Activated T-cell treated with anti-CD3 and anti-CD28 coated beads, Interleukin-2, amount 50 U/mL, for 4 hours (primary cell): ENCODE measurements at regions not wholly inside any gene's neighbourhood (a gene's known extent, or its start where the extent isn't known, plus 50 kb on each side); places are given as distances from the start of the nearest gene placed in this dataset.

Source experiments
- ATAC-seq, 2 donors: fragments of 200-7000 bp; cut with Tn5 transposase; one replicate each; pipeline ENCODE4 v1.10.0; 2021
- DNase-seq: peaks from one replicate; pipeline ENCODE4 v3.0.0-alpha.2; 2020
- H3K27me3 Mint-ChIP-seq: one replicate; pipeline ENCODE4 v1.8.0; 2021; ENCODE audit warnings: low read depth, mixed read lengths
- H3K36me3 Mint-ChIP-seq: one replicate; pipeline ENCODE4 v1.8.0; 2022; ENCODE audit warnings: mixed read lengths; ENCODE audit not compliant: insufficient read depth
- H3K4me1 Mint-ChIP-seq: one replicate; pipeline ENCODE4 v1.8.0; 2021; ENCODE audit warnings: low read depth, mixed read lengths
- H3K4me3 Mint-ChIP-seq: one replicate; pipeline ENCODE4 v1.8.0; 2021; ENCODE audit warnings: mild to moderate bottlenecking, moderate library complexity, mixed read lengths
- H3K9me3 Mint-ChIP-seq: one replicate; pipeline ENCODE4 v1.8.0; 2021; ENCODE audit warnings: mixed read lengths

- no peaks in the 10 kb centered on the region for H3K4me1 Mint-ChIP-seq
- DNase-seq (no peak), ATAC-seq (no peak)
- H3K27me3 Mint-ChIP-seq, result no peaks in the 10 kb centered on the region
- H3K36me3 Mint-ChIP-seq, result no peaks in the 10 kb centered on the region
- no peak overlapping the region for H3K4me3 Mint-ChIP-seq
- peaks cover 13% of the 10 kb centered on the region for H3K9me3 Mint-ChIP-seq
Measured at GRCh38 chr6:92132957-92133356, 1286.4 kb downstream of the EPHA7 start.

- Mint-ChIP-seq H3K4me3 (no peak overlapping the region), H3K9me3 (peaks cover 10% of the 10 kb centered on the region), H3K4me1 (no peaks in the 10 kb centered on the region), H3K36me3 (no peaks in the 10 kb centered on the region), H3K27me3 (no peaks in the 10 kb centered on the region)
- ATAC-seq (no peak), DNase-seq (no peak)
Measured at GRCh38 chr6:92132457-92132856, 1286.9 kb downstream of the EPHA7 start.

GRCh38 chr6:92130944-92131343 is 1288.4 kb downstream of the EPHA7 start:
- Mint-ChIP-seq H3K27me3 (no peaks in the 10 kb centered on the region), H3K4me1 (no peaks in the 10 kb centered on the region), H3K9me3 (peaks cover 11% of the 10 kb centered on the region), H3K36me3 (no peaks in the 10 kb centered on the region), H3K4me3 (no peak overlapping the region)
- ATAC-seq (no peak), DNase-seq (no peak)

GRCh38 chr6:92126983-92127382 is 1292.4 kb downstream of the EPHA7 start:
- Mint-ChIP-seq H3K27me3 (no peaks in the 10 kb centered on the region), H3K4me3 (no peak overlapping the region), H3K36me3 (no peaks in the 10 kb centered on the region), H3K9me3 (peaks cover 6% of the 10 kb centered on the region), H3K4me1 (no peaks in the 10 kb centered on the region)
- ATAC-seq (no peak), DNase-seq (no peak)

- Mint-ChIP-seq H3K9me3 (peaks cover 6% of the 10 kb centered on the region), H3K4me1 (no peaks in the 10 kb centered on the region), H3K36me3 (no peaks in the 10 kb centered on the region), H3K4me3 (no peak overlapping the region), H3K27me3 (no peaks in the 10 kb centered on the region)
- DNase-seq (no peak), ATAC-seq (no peak)
Measured at GRCh38 chr6:92126088-92126487, 1293.3 kb downstream of the EPHA7 start.

- Mint-ChIP-seq H3K9me3 (peaks cover 6% of the 10 kb centered on the region), H3K4me3 (no peak overlapping the region), H3K27me3 (no peaks in the 10 kb centered on the region), H3K4me1 (no peaks in the 10 kb centered on the region), H3K36me3 (no peaks in the 10 kb centered on the region)
- DNase-seq, result no peak
- ATAC-seq, result no peak
Measured at GRCh38 chr6:92125681-92126080, 1293.7 kb downstream of the EPHA7 start.

- Mint-ChIP-seq H3K36me3 (no peaks in the 10 kb centered on the region), H3K4me1 (no peaks in the 10 kb centered on the region), H3K9me3 (peaks cover 6% of the 10 kb centered on the region), H3K4me3 (no peak overlapping the region), H3K27me3 (no peaks in the 10 kb centered on the region)
- DNase-seq (no peak), ATAC-seq (no peak)
Measured at GRCh38 chr6:92124200-92124651, 1295.1 kb downstream of the EPHA7 start.

- ATAC-seq (no peak), DNase-seq (no peak)
- Mint-ChIP-seq H3K4me3 (no peak overlapping the region), H3K36me3 (no peaks in the 10 kb centered on the region), H3K27me3 (no peaks in the 10 kb centered on the region), H3K9me3 (peaks cover 6% of the 10 kb centered on the region), H3K4me1 (no peaks in the 10 kb centered on the region)
Measured at GRCh38 chr6:92122746-92123145, 1296.6 kb downstream of the EPHA7 start.

- no peaks in the 10 kb centered on the region for H3K27me3 Mint-ChIP-seq
- H3K4me1 Mint-ChIP-seq, result no peaks in the 10 kb centered on the region
- no peaks in the 10 kb centered on the region for H3K36me3 Mint-ChIP-seq
- DNase-seq (no peak), ATAC-seq (no peak)
- peaks cover under 1% of the 10 kb centered on the region for H3K9me3 Mint-ChIP-seq
- no peak overlapping the region for H3K4me3 Mint-ChIP-seq
Measured at GRCh38 chr6:92121228-92121627, 1298.1 kb downstream of the EPHA7 start.

GRCh38 chr6:92117800-92118199 is 1301.6 kb downstream of the EPHA7 start:
- no peak overlapping the region for H3K4me3 Mint-ChIP-seq

GRCh38 chr6:92114797-92115196 is 1304.6 kb downstream of the EPHA7 start:
- Mint-ChIP-seq H3K36me3 (no peaks in the 10 kb centered on the region), H3K27me3 (no peaks in the 10 kb centered on the region), H3K4me3 (no peak overlapping the region), H3K9me3 (peaks cover 4% of the 10 kb centered on the region), H3K4me1 (no peaks in the 10 kb centered on the region)
- no peak for DNase-seq
- no peak for ATAC-seq

More at GRCh38 chr6:92117800-92118199, 1301.6 kb downstream of the EPHA7 start:
- Mint-ChIP-seq H3K4me1 (no peaks in the 10 kb centered on the region), H3K9me3 (no peaks in the 10 kb centered on the region), H3K27me3 (no peaks in the 10 kb centered on the region), H3K36me3 (no peaks in the 10 kb centered on the region)
- ATAC-seq (no peak), DNase-seq (no peak)

- DNase-seq (no peak), ATAC-seq (no peak)
- Mint-ChIP-seq H3K27me3 (no peaks in the 10 kb centered on the region), H3K4me3 (no peak overlapping the region), H3K4me1 (no peaks in the 10 kb centered on the region), H3K9me3 (peaks cover 4% of the 10 kb centered on the region), H3K36me3 (no peaks in the 10 kb centered on the region)
Measured at GRCh38 chr6:92114091-92114675, 1305.2 kb downstream of the EPHA7 start.

- H3K4me1 Mint-ChIP-seq, result no peaks in the 10 kb centered on the region
- DNase-seq, result no peak
- no peak for ATAC-seq
- H3K36me3 Mint-ChIP-seq, result no peaks in the 10 kb centered on the region
- H3K27me3 Mint-ChIP-seq, result no peaks in the 10 kb centered on the region
- H3K4me3 Mint-ChIP-seq, result no peak overlapping the region
- H3K9me3 Mint-ChIP-seq, result peaks cover 13% of the 10 kb centered on the region
Measured at GRCh38 chr6:92111386-92111785, 1308.0 kb downstream of the EPHA7 start.

GRCh38 chr6:92110403-92110802 is 1309.0 kb downstream of the EPHA7 start:
- Mint-ChIP-seq H3K27me3 (no peaks in the 10 kb centered on the region), H3K36me3 (no peaks in the 10 kb centered on the region), H3K4me1 (no peaks in the 10 kb centered on the region), H3K4me3 (no peak overlapping the region), H3K9me3 (peaks cover 13% of the 10 kb centered on the region)
- DNase-seq, result no peak
- ATAC-seq, result no peak

- H3K4me1 Mint-ChIP-seq, result no peaks in the 10 kb centered on the region
Measured at GRCh38 chr6:92109956-92110355, 1309.4 kb downstream of the EPHA7 start.

GRCh38 chr6:92109256-92109655 is 1310.1 kb downstream of the EPHA7 start:
- no peak for DNase-seq
- no peaks in the 10 kb centered on the region for H3K36me3 Mint-ChIP-seq
- H3K4me1 Mint-ChIP-seq, result no peaks in the 10 kb centered on the region
- H3K27me3 Mint-ChIP-seq, result no peaks in the 10 kb centered on the region
- no peak for ATAC-seq
- peaks cover 13% of the 10 kb centered on the region for H3K9me3 Mint-ChIP-seq
- H3K4me3 Mint-ChIP-seq, result no peak overlapping the region

More at GRCh38 chr6:92109956-92110355, 1309.4 kb downstream of the EPHA7 start:
- no peaks in the 10 kb centered on the region for H3K27me3 Mint-ChIP-seq
- no peak overlapping the region for H3K4me3 Mint-ChIP-seq
- H3K36me3 Mint-ChIP-seq, result no peaks in the 10 kb centered on the region
- no peak for DNase-seq
- ATAC-seq, result no peak
- H3K9me3 Mint-ChIP-seq, result peaks cover 13% of the 10 kb centered on the region
